Ovary (tissue), 7 donors: ENCODE measurements at regions not wholly inside any gene's neighbourhood (a gene's known extent, or its start where the extent isn't known, plus 50 kb on each side); places are given as distances from the start of the nearest gene placed in this dataset.

Source experiments
- DNase-seq, 5 donors: peaks; one replicate each; pipeline ENCODE4 v3.0.0-alpha.2; 2019 to 2020
- H3K27ac ChIP-seq, 2 donors: fragments of 200-600 bp; one replicate each; pipeline versions ENCODE4 v1.5.1 to v1.8.0; 2019 to 2022
- H3K27me3 ChIP-seq: fragments of 200-600 bp; one replicate; pipeline ENCODE4 v1.8.0; 2022
- H3K36me3 ChIP-seq: fragments of 200-600 bp; sonication (generic); one replicate; pipeline ENCODE4 v1.5.1; 2019
- H3K4me1 ChIP-seq: one replicate; pipeline ENCODE4 v1.8.1; 2013; ENCODE audit warnings: mild to moderate bottlenecking, moderate library complexity; ENCODE audit not compliant: insufficient read depth
- H3K4me3 ChIP-seq: fragments of 200-600 bp; sonication (generic); one replicate; pipeline ENCODE4 v1.5.1; 2017
- H3K9me3 ChIP-seq, 2 donors: fragments of 200-600 bp in 1 of 2; sonication (generic) in 1 of 2; one replicate each; pipeline versions ENCODE4 v1.5.1 to v1.8.1; 2013 to 2019; ENCODE audit warnings: mild to moderate bottlenecking in 1 of 2, moderate library complexity in 1 of 2
- CTCF ChIP-seq, 3 donors: fragments of 450-650 bp in 2 of 3; fragments of 200-600 bp in 1 of 3; IDR thresholded peaks; one replicate each; pipeline versions ENCODE4 v1.5.1 to v1.8.0; 2016 to 2022; ENCODE audit warnings: antibody characterized with exemption in 3 of 3, mild to moderate bottlenecking in 1 of 3
- EP300 ChIP-seq: sonication (generic); formaldehyde crosslinking; IDR thresholded peaks from one replicate; pipeline ENCODE4 v1.6.1; 2017; ENCODE audit warnings: antibody characterized with exemption
- POLR2A ChIP-seq: fragments of 450-650 bp; IDR thresholded peaks from one replicate; pipeline ENCODE4 v1.6.1; 2017; ENCODE audit warnings: antibody characterized with exemption, mild to moderate bottlenecking, moderate library complexity
- WGBS, 3 donors: extraction: QIAGEN DNeasy Blood & Tissue Kit in 1 of 3; methylation state at CpG; one replicate each; pipeline versions ENCODE4 v1.1.5 to v1.1.7; 2013 to 2017; 5-methylcytosine and 5-hydroxymethylcytosine counted together
- intact Hi-C, 4 donors: fragments of 100-400 bp; cut with DNase I; formaldehyde crosslinking; loops; one replicate each; pipeline versions ENCODE4 v1.11.0 to v1.15.1; 2022 to 2023
- donor health status: DM: no; HTN: no; CAD: no; lungs with moderate emphysema.
- donor health status: DM: no; HTN: no; CAD: no.
- donor health status: Bipolar disorder and iron deficiency.
- donor health status: DM: no; HTN: no; CAD: no.
- donor health status: DM: yes; HTN: yes; CAD: no.

- peaks cover 11% of the 10 kb centered on the region for H3K4me1 ChIP-seq
- no peaks in the 10 kb centered on the region for H3K27me3 ChIP-seq
- DNase-seq: no peak
- no peaks in the 10 kb centered on the region for H3K36me3 ChIP-seq
- no peak overlapping the region for H3K4me3 ChIP-seq
- intact Hi-C loops: no loop called here
- no peak overlapping the region for H3K27ac ChIP-seq
- no peak for TF ChIP-seq EP300
- no peak for TF ChIP-seq POLR2A
- TF ChIP-seq CTCF (IDR thresholded peaks at IDR 0.05): no peak
- no peaks in the 10 kb centered on the region for H3K9me3 ChIP-seq
- 83 to 89% (median 88%) methylated on average over 22 of the region's 22 CpGs for WGBS, 3 donors
Observed at GRCh38 chr2:239750929-239751678, 274.0 kb downstream of the NDUFA10 start.

GRCh38 chr2:239750045-239750835 lies 274.9 kb downstream of the NDUFA10 start:
- no peaks in the 10 kb centered on the region for H3K9me3 ChIP-seq
- no peak overlapping the region for H3K4me3 ChIP-seq
- 94 to 95% (median 94%) methylated on average over 28 to 29 of the region's 29 CpGs for WGBS, 3 donors
- TF ChIP-seq POLR2A: no peak
- TF ChIP-seq EP300: no peak
- no peak for TF ChIP-seq CTCF (IDR thresholded peaks at IDR 0.05)
- H3K4me1 ChIP-seq: peaks cover 11% of the 10 kb centered on the region
- no peaks in the 10 kb centered on the region for H3K27me3 ChIP-seq
- H3K36me3 ChIP-seq: no peaks in the 10 kb centered on the region
- no peak for DNase-seq
- no peak overlapping the region for H3K27ac ChIP-seq
- intact Hi-C loops: no loop called here

GRCh38 chr2:239749272-239749873 lies 275.8 kb downstream of the NDUFA10 start:
- 85 to 88% (median 88%) methylated on average over 12 of the region's 12 CpGs for WGBS, 3 donors

More at GRCh38 chr2:239749272-239749873, 275.8 kb downstream of the NDUFA10 start:
- intact Hi-C loops: no loop called here
- DNase-seq: no peak
- no peaks in the 10 kb centered on the region for H3K36me3 ChIP-seq
- H3K9me3 ChIP-seq: no peaks in the 10 kb centered on the region
- no peak overlapping the region for H3K4me3 ChIP-seq
- TF ChIP-seq CTCF (IDR thresholded peaks at IDR 0.05) (no peak), EP300 (no peak), POLR2A (no peak)
- H3K27me3 ChIP-seq: no peaks in the 10 kb centered on the region
- H3K4me1 ChIP-seq: peaks cover 11% of the 10 kb centered on the region
- no peak overlapping the region for H3K27ac ChIP-seq
